ENCODE measurements at regions not wholly inside any gene's neighbourhood (a gene's known extent, or its start where the extent isn't known, plus 50 kb on each side); places are given as distances from the start of the nearest gene placed in this dataset.

- TF ChIP-seq POLR2A (IDR thresholded peaks at IDR 0.05), result no peak
- TF ChIP-seq CTCF (IDR thresholded peaks at IDR 0.05), result no peak
Observed at GRCh38 chr13:47085346-47085745, 188.5 kb upstream of the HTR2A start.
